ENCODE measurements at regions not wholly inside any gene's neighbourhood (a gene's known extent, or its start where the extent isn't known, plus 50 kb on each side); places are given as distances from the start of the nearest gene placed in this dataset.

GRCh38 chr7:25575634-25576033 is 347.3 kb upstream of the NPVF start:
- TF ChIP-seq CTCF (conservative IDR thresholded peaks at IDR 0.05; ENCODE audit: low read length) (no peak), EZH2phosphoT487 (IDR thresholded peaks at IDR 0.05; ENCODE audit: borderline replicate concordance, low read depth, low read length) (no peak)

All from OCI-LY7 (cell line).